HepG2 (cell line): ENCODE measurements at regions not wholly inside any gene's neighbourhood (a gene's known extent, or its start where the extent isn't known, plus 50 kb on each side); places are given as distances from the start of the nearest gene placed in this dataset.

Source experiments
- ATAC-seq: fragments of 200-7000 bp; cut with Tn5 transposase; 3 replicates; pipeline ENCODE4 v1.9.1; 2020; ENCODE audit warnings: mild to moderate bottlenecking, moderate library complexity
- BruUV-seq: library from RNA; stranded (reverse); fragments of 400-500 nt; replicated peaks from 2 replicates; lab custom pipeline; 2021; lab: Mats Ljungman, UMichigan
- CTCF ChIA-PET: fragments of 300-600 bp; formaldehyde crosslinking; extraction: SDS; loops from one replicate; lab custom pipeline; 2021; ENCODE audit warnings: low total read pairs, inconsistent platforms, low intra/inter-chr PET ratio; lab: Yijun Ruan, JAX
- POLR2A ChIA-PET: fragments of 350-600 bp; sonication (Branson Sonifier 250); formaldehyde crosslinking; loops from one replicate; lab custom pipeline; 2020; ENCODE audit warnings: antibody characterized with exemption, inconsistent platforms; lab: Yijun Ruan, JAX
- DNase-seq: peaks from one replicate; pipeline ENCODE4 v3.0.0-alpha.2; 2015; ENCODE audit warnings: low spot score
- FAIRE-seq: peaks from 3 replicates; lab custom pipeline; 2011; peaks lifted over from hg19 to GRCh38; lab: Jason Lieb, UNC
- H2AFZ ChIP-seq: one replicate; pipeline ENCODE4 v1.6.1; 2011; ENCODE audit warnings: low read length, inconsistent platforms
- H3K27ac ChIP-seq: fragments of 300-600 bp; 3 replicates; pipeline ENCODE4 v1.8.0; 2011; ENCODE audit warnings: mixed run types, mild to moderate bottlenecking, mixed read lengths, low read length, inconsistent platforms; ENCODE audit not compliant: insufficient read depth; ENCODE audit errors: extremely low read length
- H3K27me3 ChIP-seq, 2 experiments: fragments of 200-600 bp in 1 of 2; 2 replicates in 1 of 2; 3 replicates in 1 of 2; pipeline versions ENCODE4 v1.6.0 to v1.8.0; 2011; ENCODE audit warnings: low read length in 2 of 2, mild to moderate bottlenecking in 2 of 2, moderate library complexity in 2 of 2, inconsistent platforms in 1 of 2; ENCODE audit not compliant: insufficient read depth in 2 of 2, control insufficient read depth in 1 of 2
- H3K36me3 ChIP-seq, 2 experiments: fragments of 200-600 bp in 1 of 2; replicated peaks in 1 of 2; 2 replicates in 1 of 2; 3 replicates in 1 of 2; pipeline versions ENCODE4 v1.5.1 to v1.8.0; 2011; ENCODE audit warnings: low read length in 2 of 2, inconsistent platforms in 1 of 2; ENCODE audit not compliant: insufficient read depth in 2 of 2, control insufficient read depth in 1 of 2
- H3K4me1 ChIP-seq: 2 replicates; pipeline ENCODE4 v1.5.1; 2012; ENCODE audit warnings: low read length, inconsistent platforms; ENCODE audit not compliant: insufficient read depth
- H3K4me2 ChIP-seq: 2 replicates; pipeline ENCODE4 v1.6.0; 2011; ENCODE audit warnings: low read depth, low read length, inconsistent platforms
- H3K4me3 ChIP-seq, 3 experiments: fragments of 200-600 bp in 1 of 3; sonication (generic), shearing (Covaris generic) in 1 of 3; replicated peaks in 1 of 3; 2 replicates each; pipeline ENCODE4 v1.5.1; 2011 to 2016; ENCODE audit warnings: low read length in 3 of 3, inconsistent platforms in 2 of 3, low read depth in 2 of 3, mild to moderate bottlenecking in 2 of 3, control low read depth in 1 of 3, mixed read lengths in 1 of 3; ENCODE audit not compliant: insufficient read depth in 1 of 3
- H3K79me2 ChIP-seq: one replicate; pipeline ENCODE4 v1.6.1; 2011; ENCODE audit warnings: low read length, inconsistent platforms; ENCODE audit not compliant: insufficient read depth
- H3K9ac ChIP-seq: 2 replicates; pipeline ENCODE4 v1.6.0; 2011; ENCODE audit warnings: mild to moderate bottlenecking, low read depth, low read length, inconsistent platforms; ENCODE audit not compliant: insufficient read depth
- H3K9me3 ChIP-seq: 2 replicates; pipeline ENCODE4 v1.5.1; 2012; ENCODE audit warnings: mild to moderate bottlenecking, low read length
- H4K20me1 ChIP-seq: 2 replicates; pipeline ENCODE4 v1.6.0; 2011; ENCODE audit warnings: inconsistent platforms, mild to moderate bottlenecking, low read length, moderate library complexity; ENCODE audit not compliant: insufficient read depth
- ATF2 ChIP-seq: sonication (generic); formaldehyde crosslinking; IDR thresholded peaks from 2 replicates; pipeline ENCODE4 v1.4.0; 2020; ENCODE audit warnings: missing genetic modification reagents
- KLF13 ChIP-seq: sonication (generic); formaldehyde crosslinking; IDR thresholded peaks from 2 replicates; pipeline ENCODE4 v1.4.0; 2020; ENCODE audit warnings: mild to moderate bottlenecking, missing genetic modification reagents
- PHF8 ChIP-seq: sonication (generic); formaldehyde crosslinking; IDR thresholded peaks from 2 replicates; pipeline ENCODE4 v1.5.0; 2020; ENCODE audit warnings: missing genetic modification reagents
- ZHX2 ChIP-seq, 2 experiments: sonication (generic) in 1 of 2; formaldehyde crosslinking in 1 of 2; IDR thresholded peaks; 2 replicates each; pipeline versions ENCODE4 v1.6.1 to v1.9.0; 2014 to 2022; ENCODE audit warnings: antibody characterized with exemption in 1 of 2, borderline replicate concordance in 1 of 2, inconsistent platforms in 1 of 2, low read depth in 1 of 2, missing genetic modification reagents in 1 of 2
- whole genome bisulfite sequencing: methylation state at CpG from one replicate; pipeline ENCODE4 v1.1.6; 2017; ENCODE audit warnings: low lambda C conversion rate; 5-methylcytosine and 5-hydroxymethylcytosine counted together
- in situ Hi-C: cut with HindIII; loops from 2 replicates; pipeline ENCODE4 v1.10.0; 2017; ENCODE audit warnings: low pct_unique_long_range_greater_than_20kb; ENCODE audit not compliant: extremely low pct_ligation_motif_present
- intact Hi-C: fragments of 100-400 bp; cut with micrococcal nuclease; formaldehyde crosslinking; loops from one replicate; pipeline ENCODE4 v1.10.0; 2022; ENCODE audit not compliant: unreplicated experiment

- H4K20me1 ChIP-seq, result no peaks in the 10 kb centered on the region
- H3K4me2 ChIP-seq, result no peak overlapping the region
- H3K27ac ChIP-seq, result no peak overlapping the region
- no peak for TF ChIP-seq KLF13 (CRISPR knock-in tag)
- no peak for TF ChIP-seq PHF8 (CRISPR knock-in tag)
- TF ChIP-seq ATF2 (CRISPR knock-in tag), result no peak
- TF ChIP-seq ZHX2 (IDR thresholded peaks at IDR 0.05; ENCODE audit: low read depth), result no peak
- TF ChIP-seq ZHX2 (CRISPR knock-in tag; IDR thresholded peaks at IDR 0.05; ENCODE audit: borderline replicate concordance), result no peak
- no TSS peak for BruUV-seq
- H3K27me3 ChIP-seq, result no peaks in the 10 kb centered on the region; a peak in 1 of 5 replicates
- 6% methylated on average over 3 of the region's 3 CpGs for WGBS
- no peaks in the 10 kb centered on the region for H3K36me3 ChIP-seq
- H3K4me3 ChIP-seq, result no peak overlapping the region
- FAIRE-seq (no peak), DNase-seq (no peak), ATAC-seq (no peak)
- intact Hi-C loops (no loop called here), in situ Hi-C loops (no loop called here)
- H3K9ac ChIP-seq, result no peak overlapping the region
- no peaks in the 10 kb centered on the region for H3K9me3 ChIP-seq
- ChIA-PET CTCF (no interaction called here), POLR2A (no interaction called here)
- H3K4me1 ChIP-seq, result no peaks in the 10 kb centered on the region
- no peaks in the 10 kb centered on the region for H3K79me2 ChIP-seq
- no peak overlapping the region for H2AFZ ChIP-seq
These were observed 105.3 kb upstream of the ACVR2A start for GRCh38 chr2:147739508-147739907.
